ENCODE measurements at regions not wholly inside any gene's neighbourhood (a gene's known extent, or its start where the extent isn't known, plus 50 kb on each side); places are given as distances from the start of the nearest gene placed in this dataset.

GRCh38 chr15:72907733-72908132 lies 124.2 kb upstream of the ADPGK start:
- TF ChIP-seq, protein P1, sequence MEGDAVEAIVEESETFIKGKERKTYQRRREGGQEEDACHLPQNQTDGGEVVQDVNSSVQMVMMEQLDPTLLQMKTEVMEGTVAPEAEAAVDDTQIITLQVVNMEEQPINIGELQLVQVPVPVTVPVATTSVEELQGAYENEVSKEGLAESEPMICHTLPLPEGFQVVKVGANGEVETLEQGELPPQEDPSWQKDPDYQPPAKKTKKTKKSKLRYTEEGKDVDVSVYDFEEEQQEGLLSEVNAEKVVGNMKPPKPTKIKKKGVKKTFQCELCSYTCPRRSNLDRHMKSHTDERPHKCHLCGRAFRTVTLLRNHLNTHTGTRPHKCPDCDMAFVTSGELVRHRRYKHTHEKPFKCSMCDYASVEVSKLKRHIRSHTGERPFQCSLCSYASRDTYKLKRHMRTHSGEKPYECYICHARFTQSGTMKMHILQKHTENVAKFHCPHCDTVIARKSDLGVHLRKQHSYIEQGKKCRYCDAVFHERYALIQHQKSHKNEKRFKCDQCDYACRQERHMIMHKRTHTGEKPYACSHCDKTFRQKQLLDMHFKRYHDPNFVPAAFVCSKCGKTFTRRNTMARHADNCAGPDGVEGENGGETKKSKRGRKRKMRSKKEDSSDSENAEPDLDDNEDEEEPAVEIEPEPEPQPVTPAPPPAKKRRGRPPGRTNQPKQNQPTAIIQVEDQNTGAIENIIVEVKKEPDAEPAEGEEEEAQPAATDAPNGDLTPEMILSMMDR (IDR thresholded peaks at IDR 0.05 in 8 of 11, conservative IDR thresholded peaks at IDR 0.05 in 3 of 11) = no peak
- TF ChIP-seq POLR2A (IDR thresholded peaks at IDR 0.05) (no peak), POLR2AphosphoS5 (IDR thresholded peaks at IDR 0.05) (no peak)

All from spleen (tissue), 7 donors.